BJ (cell line): ENCODE measurements at regions not wholly inside any gene's neighbourhood (a gene's known extent, or its start where the extent isn't known, plus 50 kb on each side); places are given as distances from the start of the nearest gene placed in this dataset.

ENCODE experiments used
- CTCF ChIA-PET: fragments of 350-600 bp; formaldehyde crosslinking; extraction: SDS; loops from one replicate; lab custom pipeline; 2021; ENCODE audit warnings: antibody characterized with exemption, inconsistent platforms; lab: Yijun Ruan, JAX
- POLR2A ChIA-PET: fragments of 300-600 bp; sonication (Branson Sonifier 250); formaldehyde crosslinking; extraction: SDS; loops from one replicate; lab custom pipeline; 2021; ENCODE audit warnings: antibody characterized with exemption; lab: Charles Lee
- DNase-seq: peaks from one replicate; pipeline ENCODE4 v3.0.0-alpha.2; 2011; ENCODE audit warnings: low read depth
- H3K27me3 ChIP-seq: 2 replicates; pipeline ENCODE4 v1.6.0; 2011; ENCODE audit warnings: low read length; ENCODE audit not compliant: control insufficient read depth, insufficient read depth
- H3K36me3 ChIP-seq: 2 replicates; pipeline ENCODE4 v1.5.1; 2011; ENCODE audit warnings: low read length; ENCODE audit not compliant: control insufficient read depth, insufficient read depth
- H3K4me3 ChIP-seq: 2 replicates; pipeline ENCODE4 v1.5.1; 2011; ENCODE audit warnings: low read depth, mild to moderate bottlenecking, control low read depth, low read length
- TF ChIP-seq, protein P1 (sequence below): IDR thresholded peaks from 2 replicates; pipeline ENCODE4 v1.5.1; 2011; ENCODE audit warnings: low read depth, mild to moderate bottlenecking, control low read depth, inconsistent platforms, low read length, moderate library complexity; ENCODE audit not compliant: insufficient read depth

DNA sequence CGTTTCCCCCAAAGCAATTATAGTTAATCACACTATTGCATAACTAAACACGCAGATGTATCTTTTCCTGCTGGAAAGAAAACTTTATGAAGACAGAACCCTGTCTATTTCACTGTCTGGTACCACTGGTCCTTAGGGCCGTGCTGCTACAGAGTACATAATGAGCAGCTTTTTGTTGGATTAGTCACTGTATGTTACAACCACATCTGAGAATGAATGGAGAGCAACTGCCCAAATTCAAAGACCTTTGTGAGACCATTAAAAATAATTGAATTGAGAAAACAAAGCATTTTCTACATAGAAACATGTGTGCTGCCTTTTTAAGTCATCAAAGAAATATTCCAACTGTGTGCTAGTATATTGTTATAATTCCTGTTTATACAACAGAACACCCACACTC, 111.3 kb upstream of the SORCS1 start:
- H3K4me3 ChIP-seq, result no peak overlapping the region
- no peaks in the 10 kb centered on the region for H3K27me3 ChIP-seq
- DNase-seq, result no peak
- no peaks in the 10 kb centered on the region for H3K36me3 ChIP-seq
- POLR2A ChIA-PET, result no interaction called here
- TF ChIP-seq, protein P1, sequence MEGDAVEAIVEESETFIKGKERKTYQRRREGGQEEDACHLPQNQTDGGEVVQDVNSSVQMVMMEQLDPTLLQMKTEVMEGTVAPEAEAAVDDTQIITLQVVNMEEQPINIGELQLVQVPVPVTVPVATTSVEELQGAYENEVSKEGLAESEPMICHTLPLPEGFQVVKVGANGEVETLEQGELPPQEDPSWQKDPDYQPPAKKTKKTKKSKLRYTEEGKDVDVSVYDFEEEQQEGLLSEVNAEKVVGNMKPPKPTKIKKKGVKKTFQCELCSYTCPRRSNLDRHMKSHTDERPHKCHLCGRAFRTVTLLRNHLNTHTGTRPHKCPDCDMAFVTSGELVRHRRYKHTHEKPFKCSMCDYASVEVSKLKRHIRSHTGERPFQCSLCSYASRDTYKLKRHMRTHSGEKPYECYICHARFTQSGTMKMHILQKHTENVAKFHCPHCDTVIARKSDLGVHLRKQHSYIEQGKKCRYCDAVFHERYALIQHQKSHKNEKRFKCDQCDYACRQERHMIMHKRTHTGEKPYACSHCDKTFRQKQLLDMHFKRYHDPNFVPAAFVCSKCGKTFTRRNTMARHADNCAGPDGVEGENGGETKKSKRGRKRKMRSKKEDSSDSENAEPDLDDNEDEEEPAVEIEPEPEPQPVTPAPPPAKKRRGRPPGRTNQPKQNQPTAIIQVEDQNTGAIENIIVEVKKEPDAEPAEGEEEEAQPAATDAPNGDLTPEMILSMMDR, result no peak
- CTCF ChIA-PET, result no interaction called here

DNA sequence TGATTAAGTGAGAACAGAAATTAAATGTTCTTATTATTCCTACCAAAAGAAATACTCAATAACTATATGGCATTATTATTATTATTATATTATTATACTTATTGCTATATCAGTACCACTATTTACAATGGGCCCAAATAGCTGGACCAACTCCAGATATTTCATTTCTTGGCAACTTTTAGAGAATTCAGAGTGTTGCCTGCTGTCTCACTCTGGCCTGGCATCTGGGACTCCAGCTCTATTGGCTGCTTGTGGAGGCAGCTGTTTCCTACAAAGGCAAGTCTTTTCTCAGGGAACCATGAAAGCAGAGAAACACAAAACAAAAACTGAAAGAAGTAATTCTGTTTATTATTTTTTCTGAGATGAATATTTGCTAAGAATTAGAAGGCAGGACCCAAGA, 105.1 kb upstream of the SORCS1 start:
- Histone ChIP-seq H3K36me3 (no peaks in the 10 kb centered on the region), H3K27me3 (no peaks in the 10 kb centered on the region), H3K4me3 (no peak overlapping the region)
- TF ChIP-seq, protein P1, result no peak
- no peak for DNase-seq
- CTCF ChIA-PET, result no interaction called here
- POLR2A ChIA-PET, result no interaction called here

DNA sequence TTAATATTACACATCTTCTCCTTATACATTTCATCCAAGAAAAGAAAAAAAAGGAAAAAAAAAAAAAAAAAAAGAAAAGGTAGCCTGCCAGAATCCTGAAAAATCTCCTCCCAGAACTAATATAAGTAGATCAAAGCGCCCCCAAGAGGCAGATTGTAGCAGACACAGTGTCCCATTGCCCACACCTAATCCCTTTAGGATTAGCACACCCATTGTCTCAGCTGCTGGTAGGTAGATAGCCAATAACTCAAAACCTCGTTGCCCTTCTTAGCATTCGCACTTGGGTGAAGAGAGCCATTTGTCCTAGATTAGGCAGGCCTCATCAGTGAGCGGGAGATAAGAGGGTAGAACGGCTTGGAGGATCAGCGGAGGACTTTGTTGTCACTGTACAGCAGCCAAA, 100.2 kb upstream of the SORCS1 start:
- Histone ChIP-seq H3K27me3 (no peaks in the 10 kb centered on the region), H3K4me3 (no peak overlapping the region), H3K36me3 (no peaks in the 10 kb centered on the region)
- CTCF ChIA-PET, result no interaction called here
- TF ChIP-seq, protein P1, result no peak
- POLR2A ChIA-PET, result no interaction called here
- DNase-seq, result no peak

DNA sequence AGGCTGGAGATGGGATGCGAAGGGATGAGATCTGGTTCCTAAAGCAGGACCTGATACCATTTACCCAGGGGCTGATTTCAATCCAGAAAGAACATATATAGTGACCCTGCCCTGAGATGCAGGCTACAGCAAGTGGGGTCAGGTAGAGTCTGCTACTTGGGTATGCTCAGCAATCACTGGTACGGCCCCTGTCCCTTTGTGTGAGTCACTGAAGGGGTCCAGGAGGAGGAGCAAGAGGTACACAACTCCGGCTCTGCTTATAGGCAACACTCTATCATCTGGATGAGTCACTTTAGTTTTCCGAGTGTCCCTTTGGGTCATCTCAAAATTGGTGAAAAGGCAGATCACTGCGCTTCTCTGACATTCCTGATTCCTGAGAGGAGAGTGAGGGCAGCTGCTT, 79.6 kb upstream of the SORCS1 start:
- ChIA-PET POLR2A (no interaction called here), CTCF (interaction anchor here (0.6 kb wide), 1 partner anchor 120 kb away, joined by 3 read pairs; no protein-coding TSS in a partner anchor)
- TF ChIP-seq, protein P1, result no peak
- no peaks in the 10 kb centered on the region for H3K36me3 ChIP-seq
- no peak for DNase-seq
- H3K27me3 ChIP-seq, result no peaks in the 10 kb centered on the region
- no peak overlapping the region for H3K4me3 ChIP-seq

DNA sequence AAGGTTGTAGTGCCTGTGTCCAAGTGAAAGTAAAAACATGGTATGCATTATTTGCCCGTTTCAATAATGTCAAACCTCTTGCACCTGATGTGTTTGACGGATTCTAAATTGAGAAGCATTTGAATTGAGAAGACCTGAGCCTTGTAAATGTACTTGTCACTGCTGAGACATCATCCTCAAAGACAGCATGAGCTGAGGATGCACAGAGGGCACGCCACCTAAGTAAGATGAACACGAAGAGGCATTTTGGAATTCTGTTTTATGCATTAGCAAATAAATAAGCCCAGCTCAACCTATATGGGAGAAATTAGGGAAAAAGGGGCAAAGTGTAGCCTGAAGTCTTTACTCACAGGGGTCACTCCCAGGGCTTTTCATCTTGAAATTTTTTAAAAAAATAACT, 73.8 kb upstream of the SORCS1 start:
- no peak overlapping the region for H3K4me3 ChIP-seq
- CTCF ChIA-PET, result no interaction called here
- no peak for DNase-seq
- POLR2A ChIA-PET, result no interaction called here
- no peaks in the 10 kb centered on the region for H3K36me3 ChIP-seq
- no peaks in the 10 kb centered on the region for H3K27me3 ChIP-seq
- TF ChIP-seq, protein P1, result no peak
